Upper lobe of right lung (tissue), 1 donor: ENCODE measurements at regions not wholly inside any gene's neighbourhood (a gene's known extent, or its start where the extent isn't known, plus 50 kb on each side); places are given as distances from the start of the nearest gene placed in this dataset.

Experiments
- ATAC-seq: fragments of 200-7000 bp; cut with Tn5 transposase; one replicate; pipeline ENCODE4 v1.9.1; 2020; ENCODE audit warnings: mild to moderate bottlenecking, moderate library complexity
- DNase-seq: peaks from one replicate; pipeline ENCODE4 v3.0.0-alpha.2; 2020
- H3K27ac ChIP-seq: fragments of 200-600 bp; one replicate; pipeline ENCODE4 v1.8.0; 2022
- H3K27me3 ChIP-seq: fragments of 200-600 bp; one replicate; pipeline ENCODE4 v1.8.0; 2022; ENCODE audit warnings: mild to moderate bottlenecking
- H3K36me3 ChIP-seq: fragments of 200-600 bp; one replicate; pipeline ENCODE4 v1.8.0; 2022
- H3K4me1 ChIP-seq: fragments of 200-600 bp; one replicate; pipeline ENCODE4 v1.8.0; 2022
- H3K4me3 ChIP-seq: fragments of 200-600 bp; one replicate; pipeline ENCODE4 v1.8.0; 2022; ENCODE audit warnings: mild to moderate bottlenecking
- H3K9me3 ChIP-seq: fragments of 200-600 bp; one replicate; pipeline ENCODE4 v1.8.0; 2022
- CTCF ChIP-seq: fragments of 200-600 bp; IDR thresholded peaks from one replicate; pipeline ENCODE4 v1.8.0; 2022; ENCODE audit warnings: antibody characterized with exemption
- intact Hi-C: fragments of 100-400 bp; cut with DNase I; formaldehyde crosslinking; loops from one replicate; pipeline ENCODE4 v1.11.0; 2022
- donor health status: DM: no; HTN: yes; CAD: no; lungs with severe emphysema.

GRCh38 chr5:77853353-77853907, 77.3 kb upstream of the TBCA start:
- Histone ChIP-seq H3K4me1 (peaks cover 5% of the 10 kb centered on the region), H3K36me3 (no peaks in the 10 kb centered on the region), H3K9me3 (no peaks in the 10 kb centered on the region), H3K27ac (no peak overlapping the region), H3K4me3 (no peak overlapping the region), H3K27me3 (peaks cover 39% of the 10 kb centered on the region)
- ATAC-seq: no peak
- DNase-seq: no peak
- intact Hi-C loops: no loop called here
- no peak for TF ChIP-seq CTCF

GRCh38 chr5:77852514-77853352, 76.6 kb upstream of the TBCA start:
- H3K27me3 ChIP-seq: peaks cover 39% of the 10 kb centered on the region
- ATAC-seq (peak; percentile 70), DNase-seq (peak; percentile 70)
- peak overlapping the region; percentile 57 for H3K4me3 ChIP-seq
- peaks cover 5% of the 10 kb centered on the region for H3K4me1 ChIP-seq
- H3K36me3 ChIP-seq: no peaks in the 10 kb centered on the region
- no peak for TF ChIP-seq CTCF
- intact Hi-C loops: no loop called here
- H3K27ac ChIP-seq: no peak overlapping the region
- H3K9me3 ChIP-seq: no peaks in the 10 kb centered on the region

GRCh38 chr5:77852068-77852513, 76.0 kb upstream of the TBCA start:
- ATAC-seq (no peak), DNase-seq (no peak)
- Histone ChIP-seq H3K9me3 (no peaks in the 10 kb centered on the region), H3K27ac (no peak overlapping the region), H3K4me3 (peak overlapping the region; percentile 57), H3K27me3 (peaks cover 39% of the 10 kb centered on the region), H3K4me1 (peaks cover 5% of the 10 kb centered on the region), H3K36me3 (no peaks in the 10 kb centered on the region)
- TF ChIP-seq CTCF: no peak
- intact Hi-C loops: no loop called here

- H3K4me3 ChIP-seq: peak overlapping the region; percentile 57
- no peak overlapping the region for H3K27ac ChIP-seq
- no peak for TF ChIP-seq CTCF
- ATAC-seq: peak; percentile 48
- H3K4me1 ChIP-seq: peaks cover 5% of the 10 kb centered on the region
- no peaks in the 10 kb centered on the region for H3K9me3 ChIP-seq
- no peaks in the 10 kb centered on the region for H3K36me3 ChIP-seq
- H3K27me3 ChIP-seq: peaks cover 39% of the 10 kb centered on the region
- no peak for DNase-seq
- intact Hi-C loops: no loop called here
These were observed 75.3 kb upstream of the TBCA start for GRCh38 chr5:77851176-77852067.

GRCh38 chr5:77850536-77851175, 74.5 kb upstream of the TBCA start:
- Histone ChIP-seq H3K27me3 (peaks cover 42% of the 10 kb centered on the region), H3K4me1 (peaks cover 5% of the 10 kb centered on the region), H3K9me3 (no peaks in the 10 kb centered on the region), H3K27ac (no peak overlapping the region), H3K36me3 (no peaks in the 10 kb centered on the region), H3K4me3 (peak overlapping the region; percentile 57)
- no peak for ATAC-seq
- intact Hi-C loops: no loop called here
- DNase-seq: no peak
- TF ChIP-seq CTCF: no peak
